ENCODE measurements at regions not wholly inside any gene's neighbourhood (a gene's known extent, or its start where the extent isn't known, plus 50 kb on each side); places are given as distances from the start of the nearest gene placed in this dataset.

GRCh38 chr4:14299166-14299565 lies 671.6 kb upstream of the BOD1L1 start:
- TF ChIP-seq CTCF (conservative IDR thresholded peaks at IDR 0.05) (no peak), EZH2 (IDR thresholded peaks at IDR 0.05; ENCODE audit: low read depth) (no peak)
